ENCODE measurements at regions not wholly inside any gene's neighbourhood (a gene's known extent, or its start where the extent isn't known, plus 50 kb on each side); places are given as distances from the start of the nearest gene placed in this dataset.
"Not testable (repeated sequence)": the region's sequence is repeated elsewhere in the genome, so short reads cannot be mapped to it uniquely, and the experiment has no call there.

DNA sequence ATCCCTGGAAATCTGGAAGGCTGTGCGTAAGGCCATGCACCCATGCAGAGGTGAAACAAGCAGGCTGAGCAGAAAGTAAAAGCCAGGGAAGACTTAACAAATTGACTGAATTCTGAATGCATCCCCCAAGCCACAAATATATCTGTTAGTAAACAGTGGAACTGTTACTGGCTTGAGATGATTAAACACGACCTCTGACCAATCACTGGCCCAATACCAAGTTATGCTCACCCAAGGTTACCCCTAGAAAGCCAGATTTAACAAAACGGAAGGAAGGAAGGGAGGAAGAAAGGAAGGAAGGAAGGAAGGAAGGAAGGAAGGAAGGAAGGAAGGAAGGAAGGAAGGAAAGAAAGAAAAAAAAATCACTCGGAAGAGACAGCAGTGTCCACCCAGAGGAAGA is 215.8 kb upstream of the CCNG1 start:
- intact Hi-C loops (cut with DNase I) = no loop called here
- DNase-seq (no peak), ATAC-seq (no peak)
- Histone ChIP-seq H3K4me3 (ENCODE audit: low read length) (no peak overlapping the region), H3K4me1 (ENCODE audit: control insufficient read depth, insufficient read depth, low read length) (no peaks in the 10 kb centered on the region), H3K27ac (ENCODE audit: low read length) (no peak overlapping the region), H3K9me3 (ENCODE audit: control insufficient read depth, low read length) (no peaks in the 10 kb centered on the region), H3K27me3 (ENCODE audit: control insufficient read depth, insufficient read depth) (no peaks in the 10 kb centered on the region)
- 62% methylated on average over 4 of the region's 4 CpGs for WGBS

- 54% methylated on average over 1 of the region's 1 CpG for WGBS
- Histone ChIP-seq H3K4me3 (ENCODE audit: low read length) (no peak overlapping the region), H3K27ac (ENCODE audit: low read length) (no peak overlapping the region), H3K9me3 (ENCODE audit: control insufficient read depth, low read length) (no peaks in the 10 kb centered on the region), H3K4me1 (ENCODE audit: control insufficient read depth, insufficient read depth, low read length) (no peaks in the 10 kb centered on the region), H3K27me3 (ENCODE audit: control insufficient read depth, insufficient read depth) (no peaks in the 10 kb centered on the region)
- intact Hi-C loops (cut with DNase I) = no loop called here
- DNase-seq (no peak), ATAC-seq (no peak)
These were observed 214.4 kb upstream of the CCNG1 start for GRCh38 chr5:163222982-163223381.

DNA sequence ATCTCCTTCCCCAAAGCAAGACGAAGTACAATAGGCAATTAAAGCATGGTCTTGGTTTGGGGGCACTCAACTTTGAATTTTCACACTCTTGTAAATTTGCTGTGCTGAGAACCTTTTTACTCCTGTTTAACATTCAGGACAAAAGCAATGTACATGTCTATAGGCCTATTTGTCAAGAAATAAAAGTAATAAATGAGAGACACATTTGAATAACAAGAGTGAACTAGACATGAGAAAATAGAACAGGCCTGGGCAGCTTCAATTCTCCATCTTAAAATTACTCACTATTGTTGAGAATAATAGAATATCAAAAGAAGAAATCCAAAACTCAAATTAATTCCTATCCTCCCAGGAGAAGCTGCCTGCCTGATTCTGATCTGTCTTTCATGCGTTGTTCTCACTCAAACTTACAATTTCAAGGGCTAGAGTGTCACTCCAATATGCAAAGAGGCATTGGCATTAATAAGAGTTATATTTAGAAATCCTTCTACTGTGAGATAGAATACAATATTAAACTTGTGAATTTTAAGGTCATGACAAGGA is 192.9 kb upstream of the CCNG1 start:
- DNase-seq = no peak
- intact Hi-C loops (cut with DNase I) = no loop called here

DNA sequence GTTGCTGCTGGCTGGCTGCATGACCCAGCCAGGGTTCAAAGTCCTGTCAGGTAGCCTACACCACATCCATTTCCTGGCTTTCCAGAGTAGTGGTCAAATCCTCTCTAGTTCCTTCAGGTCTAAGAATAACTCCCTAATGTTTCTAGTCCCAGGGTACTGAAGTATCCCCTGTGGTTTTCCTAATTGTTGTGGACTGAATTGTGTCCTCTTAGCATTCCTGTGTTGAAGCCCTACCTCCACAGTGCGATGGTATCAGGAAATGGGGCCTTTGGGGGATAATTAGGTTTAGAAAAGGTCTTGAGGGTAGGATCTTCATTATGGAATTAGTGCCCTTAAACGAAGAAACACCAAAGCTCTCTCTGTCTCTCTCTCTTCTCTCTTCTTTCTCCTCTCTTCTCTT is 191.8 kb upstream of the CCNG1 start:
- ATAC-seq = no peak
- no peaks in the 10 kb centered on the region for H3K4me1 ChIP-seq (ENCODE audit: control insufficient read depth, insufficient read depth, low read length)
- no peak for DNase-seq
- no peak overlapping the region for H3K4me3 ChIP-seq (ENCODE audit: low read length)
- no peak overlapping the region for H3K27ac ChIP-seq (ENCODE audit: low read length)
- no peaks in the 10 kb centered on the region for H3K9me3 ChIP-seq (ENCODE audit: control insufficient read depth, low read length)
- H3K27me3 ChIP-seq (ENCODE audit: control insufficient read depth, insufficient read depth) = no peaks in the 10 kb centered on the region
- 43% methylated on average over 2 of the region's 2 CpGs for WGBS
- intact Hi-C loops (cut with DNase I) = no loop called here

More for the DNA sequence above, 192.9 kb upstream of the CCNG1 start:
- Histone ChIP-seq H3K27ac (ENCODE audit: low read length) (no peak overlapping the region), H3K4me1 (ENCODE audit: control insufficient read depth, insufficient read depth, low read length) (no peaks in the 10 kb centered on the region), H3K4me3 (ENCODE audit: low read length) (no peak overlapping the region), H3K27me3 (ENCODE audit: control insufficient read depth, insufficient read depth) (no peaks in the 10 kb centered on the region), H3K9me3 (ENCODE audit: control insufficient read depth, low read length) (no peaks in the 10 kb centered on the region)
- 75% methylated on average over 2 of the region's 2 CpGs for WGBS
- no peak for ATAC-seq

DNA sequence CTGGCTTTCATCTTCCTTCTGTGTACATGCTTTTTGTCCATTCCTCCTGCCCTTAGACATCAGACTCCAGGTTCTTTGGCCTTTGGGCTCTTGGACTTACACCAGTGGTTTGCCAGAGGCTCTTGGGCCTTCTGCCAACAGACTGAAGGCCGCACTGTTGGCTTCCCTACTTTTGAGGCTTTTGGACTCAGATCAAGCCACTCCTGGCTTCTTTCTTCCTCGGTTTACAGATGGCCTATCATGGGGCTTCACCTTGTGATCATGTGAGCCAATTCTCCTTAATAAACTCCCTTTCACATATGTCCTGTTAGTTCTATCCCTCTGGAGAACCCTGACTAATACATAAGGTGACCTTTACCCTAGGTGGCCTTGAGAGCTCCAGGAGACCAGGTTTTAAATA is 189.1 kb upstream of the CCNG1 start:
- no peaks in the 10 kb centered on the region for H3K4me1 ChIP-seq (ENCODE audit: control insufficient read depth, insufficient read depth, low read length)
- no peak overlapping the region for H3K4me3 ChIP-seq (ENCODE audit: low read length)
- no peaks in the 10 kb centered on the region for H3K9me3 ChIP-seq (ENCODE audit: control insufficient read depth, low read length)
- no peak overlapping the region for H3K27ac ChIP-seq (ENCODE audit: low read length)
- DNase-seq (no peak), ATAC-seq (no peak)
- 65% methylated on average over 2 of the region's 2 CpGs for WGBS
- no peaks in the 10 kb centered on the region for H3K27me3 ChIP-seq (ENCODE audit: control insufficient read depth, insufficient read depth)
- intact Hi-C loops (cut with DNase I) = no loop called here

GRCh38 chr5:163248871-163249270 is 188.5 kb upstream of the CCNG1 start:
- Histone ChIP-seq H3K27me3 (ENCODE audit: control insufficient read depth, insufficient read depth) (no peaks in the 10 kb centered on the region), H3K4me3 (ENCODE audit: low read length) (no peak overlapping the region), H3K4me1 (ENCODE audit: control insufficient read depth, insufficient read depth, low read length) (no peaks in the 10 kb centered on the region), H3K27ac (ENCODE audit: low read length) (no peak overlapping the region), H3K9me3 (ENCODE audit: control insufficient read depth, low read length) (no peaks in the 10 kb centered on the region)
- DNase-seq (no peak), ATAC-seq (no peak)
- 87% methylated on average over 4 of the region's 4 CpGs for WGBS
- intact Hi-C loops (cut with DNase I) = no loop called here

GRCh38 chr5:163252950-163253349 is 184.4 kb upstream of the CCNG1 start:
- intact Hi-C loops (cut with DNase I) = no loop called here
- DNase-seq = no peak
- Histone ChIP-seq H3K4me3 (ENCODE audit: low read length) (no peak overlapping the region), H3K4me1 (ENCODE audit: control insufficient read depth, insufficient read depth, low read length) (no peaks in the 10 kb centered on the region), H3K9me3 (ENCODE audit: control insufficient read depth, low read length) (no peaks in the 10 kb centered on the region), H3K27me3 (ENCODE audit: control insufficient read depth, insufficient read depth) (no peaks in the 10 kb centered on the region), H3K27ac (ENCODE audit: low read length) (no peak overlapping the region)
- 68% methylated on average over 5 of the region's 5 CpGs for WGBS
- no peak for ATAC-seq

DNA sequence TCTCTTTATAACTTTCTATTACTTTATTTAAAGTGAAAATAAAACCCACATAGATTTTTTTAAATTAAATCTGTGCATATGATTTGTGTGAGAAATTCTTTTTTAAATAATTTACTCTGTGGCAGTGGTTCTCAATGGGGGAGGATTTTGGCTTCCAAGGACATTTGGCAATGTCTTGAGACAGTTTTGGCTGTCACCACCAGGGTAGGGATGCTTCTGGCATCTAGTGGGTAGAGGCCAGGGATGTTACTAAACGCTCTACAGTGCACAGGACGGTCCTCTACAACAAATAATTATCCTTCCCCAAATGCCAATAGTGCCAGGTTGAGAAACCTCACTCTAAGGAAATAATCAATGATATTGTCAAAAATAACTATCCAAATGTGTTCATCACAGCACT is 177.9 kb upstream of the CCNG1 start:
- ATAC-seq (no peak), DNase-seq (no peak)
- 72% methylated on average over 2 of the region's 2 CpGs for WGBS
- Histone ChIP-seq H3K4me1 (ENCODE audit: control insufficient read depth, insufficient read depth, low read length) (no peaks in the 10 kb centered on the region), H3K27me3 (ENCODE audit: control insufficient read depth, insufficient read depth) (no peaks in the 10 kb centered on the region), H3K4me3 (ENCODE audit: low read length) (no peak overlapping the region), H3K27ac (ENCODE audit: low read length) (no peak overlapping the region), H3K9me3 (ENCODE audit: control insufficient read depth, low read length) (no peaks in the 10 kb centered on the region)
- intact Hi-C loops (cut with DNase I) = no loop called here

GRCh38 chr5:163260471-163260870 is 176.9 kb upstream of the CCNG1 start:
- H3K4me1 ChIP-seq (ENCODE audit: control insufficient read depth, insufficient read depth, low read length) = no peaks in the 10 kb centered on the region
- H3K27ac ChIP-seq (ENCODE audit: low read length) = no peak overlapping the region
- WGBS = 74% methylated on average over 2 of the region's 2 CpGs
- H3K27me3 ChIP-seq (ENCODE audit: control insufficient read depth, insufficient read depth) = no peaks in the 10 kb centered on the region
- DNase-seq (no peak), ATAC-seq (no peak)
- no peak overlapping the region for H3K4me3 ChIP-seq (ENCODE audit: low read length)
- H3K9me3 ChIP-seq (ENCODE audit: control insufficient read depth, low read length) = no peaks in the 10 kb centered on the region
- intact Hi-C loops (cut with DNase I) = no loop called here

GRCh38 chr5:163260961-163261360 is 176.4 kb upstream of the CCNG1 start:
- Histone ChIP-seq H3K9me3 (ENCODE audit: control insufficient read depth, low read length) (no peaks in the 10 kb centered on the region), H3K27ac (ENCODE audit: low read length) (no peak overlapping the region), H3K27me3 (ENCODE audit: control insufficient read depth, insufficient read depth) (no peaks in the 10 kb centered on the region), H3K4me1 (ENCODE audit: control insufficient read depth, insufficient read depth, low read length) (no peaks in the 10 kb centered on the region), H3K4me3 (ENCODE audit: low read length) (no peak overlapping the region)
- ATAC-seq (no peak), DNase-seq (no peak)
- 35% methylated on average over 1 of the region's 1 CpG for WGBS
- intact Hi-C loops (cut with DNase I) = no loop called here

DNA sequence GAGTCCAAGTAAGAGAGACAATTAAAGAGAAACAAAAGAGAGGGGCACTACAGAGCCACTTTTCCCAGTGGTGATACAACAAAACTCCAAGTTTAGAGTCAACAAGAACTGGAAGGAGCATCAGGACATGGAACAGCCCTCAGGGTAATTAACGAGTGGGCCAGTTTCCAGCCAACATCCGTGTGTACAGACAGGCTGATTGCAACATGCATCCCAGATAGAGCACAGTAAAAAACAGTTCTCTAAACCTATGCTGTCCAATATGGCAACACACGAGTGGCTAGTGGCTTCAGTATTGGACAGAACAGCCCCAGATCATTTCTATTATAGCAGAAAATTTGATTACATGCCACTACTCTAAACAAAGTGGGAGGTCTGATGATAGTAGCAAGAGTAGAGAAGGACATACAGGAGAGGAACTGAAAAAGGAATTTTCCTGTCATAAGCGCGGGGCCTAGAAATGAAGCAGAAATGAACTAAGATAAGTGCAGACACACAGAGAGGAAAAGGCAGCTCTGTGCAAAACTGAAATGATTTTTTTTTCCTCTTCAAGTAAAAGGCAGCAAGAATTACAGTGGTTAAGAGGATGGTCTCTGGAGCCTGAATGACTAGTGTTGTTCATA is 175.6 kb upstream of the CCNG1 start:
- Histone ChIP-seq H3K27ac (ENCODE audit: low read length) (no peak overlapping the region), H3K4me1 (ENCODE audit: control insufficient read depth, insufficient read depth, low read length) (no peaks in the 10 kb centered on the region), H3K27me3 (ENCODE audit: control insufficient read depth, insufficient read depth) (no peaks in the 10 kb centered on the region), H3K4me3 (ENCODE audit: low read length) (no peak overlapping the region), H3K9me3 (ENCODE audit: control insufficient read depth, low read length) (no peaks in the 10 kb centered on the region)
- DNase-seq = no peak
- intact Hi-C loops (cut with DNase I) = no loop called here
- ATAC-seq = peak in 1 of 2 donors; percentile 31
- 59% methylated on average over 5 of the region's 5 CpGs for WGBS

DNA sequence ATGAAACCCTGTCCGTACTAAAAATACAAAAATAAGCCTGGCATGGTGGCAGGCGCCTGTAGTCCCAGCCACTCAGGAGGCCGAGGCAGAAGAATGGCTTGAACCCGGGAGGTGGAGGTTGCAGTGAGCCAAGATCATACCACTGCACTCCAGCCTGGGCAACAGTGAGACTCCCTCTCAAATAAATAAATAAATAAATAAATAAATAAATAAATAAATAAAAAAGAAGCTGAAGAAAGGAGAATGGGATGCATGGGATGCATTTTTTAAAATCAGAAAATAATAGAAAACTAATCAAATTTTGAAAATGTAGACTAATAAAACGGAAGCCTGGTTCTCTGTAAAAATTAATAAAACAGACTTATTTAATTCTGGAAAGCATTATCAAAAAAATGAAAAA is 171.1 kb upstream of the CCNG1 start:
- WGBS = 83% methylated on average over 5 of the region's 5 CpGs
- ATAC-seq; H3K9me3 ChIP-seq (ENCODE audit: control insufficient read depth, low read length); H3K27me3 ChIP-seq (ENCODE audit: control insufficient read depth, insufficient read depth); DNase-seq; H3K4me3 ChIP-seq (ENCODE audit: low read length); H3K4me1 ChIP-seq (ENCODE audit: control insufficient read depth, insufficient read depth, low read length); intact Hi-C loops (cut with DNase I); H3K27ac ChIP-seq (ENCODE audit: low read length): not testable (repeated sequence)
